ENCODE measurements at regions not wholly inside any gene's neighbourhood (a gene's known extent, or its start where the extent isn't known, plus 50 kb on each side); places are given as distances from the start of the nearest gene placed in this dataset.

GRCh38 chr1:77614037-77614436 is 68.4 kb downstream of the ZZZ3 start:
- TF ChIP-seq, protein P1, sequence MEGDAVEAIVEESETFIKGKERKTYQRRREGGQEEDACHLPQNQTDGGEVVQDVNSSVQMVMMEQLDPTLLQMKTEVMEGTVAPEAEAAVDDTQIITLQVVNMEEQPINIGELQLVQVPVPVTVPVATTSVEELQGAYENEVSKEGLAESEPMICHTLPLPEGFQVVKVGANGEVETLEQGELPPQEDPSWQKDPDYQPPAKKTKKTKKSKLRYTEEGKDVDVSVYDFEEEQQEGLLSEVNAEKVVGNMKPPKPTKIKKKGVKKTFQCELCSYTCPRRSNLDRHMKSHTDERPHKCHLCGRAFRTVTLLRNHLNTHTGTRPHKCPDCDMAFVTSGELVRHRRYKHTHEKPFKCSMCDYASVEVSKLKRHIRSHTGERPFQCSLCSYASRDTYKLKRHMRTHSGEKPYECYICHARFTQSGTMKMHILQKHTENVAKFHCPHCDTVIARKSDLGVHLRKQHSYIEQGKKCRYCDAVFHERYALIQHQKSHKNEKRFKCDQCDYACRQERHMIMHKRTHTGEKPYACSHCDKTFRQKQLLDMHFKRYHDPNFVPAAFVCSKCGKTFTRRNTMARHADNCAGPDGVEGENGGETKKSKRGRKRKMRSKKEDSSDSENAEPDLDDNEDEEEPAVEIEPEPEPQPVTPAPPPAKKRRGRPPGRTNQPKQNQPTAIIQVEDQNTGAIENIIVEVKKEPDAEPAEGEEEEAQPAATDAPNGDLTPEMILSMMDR (conservative IDR thresholded peaks at IDR 0.05; ENCODE audit: low read depth, low read length) = no peak
- TF ChIP-seq EZH2 (IDR thresholded peaks at IDR 0.05; ENCODE audit: borderline replicate concordance, low read depth, low read length, poor library complexity, severe bottlenecking) = no peak

All from A673 (cell line).